ENCODE measurements at regions not wholly inside any gene's neighbourhood (a gene's known extent, or its start where the extent isn't known, plus 50 kb on each side); places are given as distances from the start of the nearest gene placed in this dataset.

- TF ChIP-seq ZNF70 (CRISPR knock-in tag; IDR thresholded peaks at IDR 0.05), result no peak
- no peak for TF ChIP-seq CSDC2 (CRISPR knock-in tag; IDR thresholded peaks at IDR 0.05)
- no peak for TF ChIP-seq ZNF565 (CRISPR knock-in tag; conservative IDR thresholded peaks at IDR 0.05; ENCODE audit: low read depth)
- TF ChIP-seq TOX (CRISPR knock-in tag; IDR thresholded peaks at IDR 0.05; ENCODE audit: borderline replicate concordance), result no peak
- no peak for TF ChIP-seq ZC3H10 (CRISPR knock-in tag; IDR thresholded peaks at IDR 0.05)
- TF ChIP-seq ZNF8 (CRISPR knock-in tag; IDR thresholded peaks at IDR 0.05), result no peak
- TF ChIP-seq CSRNP3 (CRISPR knock-in tag; IDR thresholded peaks at IDR 0.05), result no peak
- TF ChIP-seq POU6F1 (CRISPR knock-in tag; IDR thresholded peaks at IDR 0.05; ENCODE audit: borderline replicate concordance, low read depth), result no peak
- no peak for TF ChIP-seq RARB (CRISPR knock-in tag; IDR thresholded peaks at IDR 0.05)
- TF ChIP-seq ESRRG (CRISPR knock-in tag; IDR thresholded peaks at IDR 0.05), result no peak
- no peak for TF ChIP-seq GLIS3 (CRISPR knock-in tag; IDR thresholded peaks at IDR 0.05)
- TF ChIP-seq BACH2 (CRISPR knock-in tag; IDR thresholded peaks at IDR 0.05; ENCODE audit: borderline replicate concordance), result no peak
- no peak for TF ChIP-seq ARNTL (CRISPR knock-in tag; IDR thresholded peaks at IDR 0.05; ENCODE audit: borderline replicate concordance, low read depth)
- TF ChIP-seq ISL1 (CRISPR knock-in tag; IDR thresholded peaks at IDR 0.05), result no peak
- ATAC-seq, result no peak
These were observed 52.9 kb upstream of the APCDD1L start for GRCh38 chr20:58568126-58568482.

- no peak for ATAC-seq
- TF ChIP-seq ZNF70 (CRISPR knock-in tag; IDR thresholded peaks at IDR 0.05) (no peak), ESRRG (CRISPR knock-in tag; IDR thresholded peaks at IDR 0.05) (no peak), ZFP30 (CRISPR knock-in tag; IDR thresholded peaks at IDR 0.05) (no peak), ZC3H10 (CRISPR knock-in tag; IDR thresholded peaks at IDR 0.05) (no peak), PPARA (CRISPR knock-in tag; IDR thresholded peaks at IDR 0.05; ENCODE audit: borderline replicate concordance) (no peak), PATZ1 (CRISPR knock-in tag; IDR thresholded peaks at IDR 0.05; ENCODE audit: borderline replicate concordance) (no peak), SNAI2 (CRISPR knock-in tag; IDR thresholded peaks at IDR 0.05) (no peak)
These were observed 52.2 kb upstream of the APCDD1L start for GRCh38 chr20:58567437-58567836.

GRCh38 chr20:58566981-58567380 lies 51.8 kb upstream of the APCDD1L start:
- no peak for ATAC-seq
- TF ChIP-seq ZNF565 (CRISPR knock-in tag; conservative IDR thresholded peaks at IDR 0.05; ENCODE audit: low read depth) (no peak), CREB5 (CRISPR knock-in tag; IDR thresholded peaks at IDR 0.05; ENCODE audit: low read depth) (no peak), ZNF70 (CRISPR knock-in tag; IDR thresholded peaks at IDR 0.05) (no peak), OSR1 (CRISPR knock-in tag; IDR thresholded peaks at IDR 0.05) (no peak), PATZ1 (CRISPR knock-in tag; IDR thresholded peaks at IDR 0.05; ENCODE audit: borderline replicate concordance) (no peak)

- ATAC-seq, result no peak
- TF ChIP-seq TOX (CRISPR knock-in tag; IDR thresholded peaks at IDR 0.05; ENCODE audit: borderline replicate concordance) (no peak), SNAI2 (CRISPR knock-in tag; IDR thresholded peaks at IDR 0.05) (no peak), ZFP3 (CRISPR knock-in tag; IDR thresholded peaks at IDR 0.05) (no peak), PATZ1 (CRISPR knock-in tag; IDR thresholded peaks at IDR 0.05; ENCODE audit: borderline replicate concordance) (no peak), ZC3H10 (CRISPR knock-in tag; IDR thresholded peaks at IDR 0.05) (no peak), ISL1 (CRISPR knock-in tag; IDR thresholded peaks at IDR 0.05) (no peak), CSRNP3 (CRISPR knock-in tag; IDR thresholded peaks at IDR 0.05) (no peak), ZFP30 (CRISPR knock-in tag; IDR thresholded peaks at IDR 0.05) (no peak), RARB (CRISPR knock-in tag; IDR thresholded peaks at IDR 0.05) (no peak), TCF4 (CRISPR knock-in tag; IDR thresholded peaks at IDR 0.05; ENCODE audit: borderline replicate concordance) (no peak), ARNTL (CRISPR knock-in tag; IDR thresholded peaks at IDR 0.05; ENCODE audit: borderline replicate concordance, low read depth) (no peak), GLIS3 (CRISPR knock-in tag; IDR thresholded peaks at IDR 0.05) (no peak), OSR1 (CRISPR knock-in tag; IDR thresholded peaks at IDR 0.05) (no peak), ESRRG (CRISPR knock-in tag; IDR thresholded peaks at IDR 0.05) (no peak)
These were observed 50.4 kb upstream of the APCDD1L start for GRCh38 chr20:58565461-58566175.
